Panc1 (cell line): ENCODE measurements at regions not wholly inside any gene's neighbourhood (a gene's known extent, or its start where the extent isn't known, plus 50 kb on each side); places are given as distances from the start of the nearest gene placed in this dataset.

Experiments
- ATAC-seq: fragments of 200-7000 bp; cut with Tn5 transposase; 2 replicates; pipeline ENCODE4 v1.9.1; 2020; ENCODE audit warnings: mild to moderate bottlenecking, moderate library complexity
- BruUV-seq: library from RNA; stranded (reverse); fragments of 400-500 nt; replicated peaks from 2 replicates; lab custom pipeline; 2021; lab: Mats Ljungman, UMichigan
- CTCF ChIA-PET: fragments of 300-600 bp; sonication (Branson Sonifier 250); formaldehyde crosslinking; loops from one replicate; lab custom pipeline; 2022; ENCODE audit warnings: antibody characterized with exemption; lab: Charles Lee
- POLR2A ChIA-PET: fragments of 300-600 bp; sonication (Branson Sonifier 250); formaldehyde crosslinking; loops from one replicate; lab custom pipeline; 2022; ENCODE audit warnings: antibody characterized with exemption; lab: Charles Lee
- DNase-seq: peaks from one replicate; pipeline ENCODE4 v3.0.0-alpha.2; 2010; ENCODE audit warnings: low read depth, low spot score
- H3K27ac ChIP-seq: 2 replicates; pipeline ENCODE4 v1.5.1; 2011; ENCODE audit warnings: mild to moderate bottlenecking, low read length, inconsistent platforms
- H3K27me3 ChIP-seq: fragments of 200-500 bp; sonication (Bioruptor generic); 2 replicates; pipeline ENCODE4 v1.6.0; 2014; ENCODE audit warnings: low read length, inconsistent platforms; ENCODE audit not compliant: control insufficient read depth, insufficient read depth
- H3K36me3 ChIP-seq: fragments of 200-500 bp; sonication (Bioruptor generic); 2 replicates; pipeline ENCODE4 v1.5.1; 2014; ENCODE audit warnings: inconsistent platforms, mild to moderate bottlenecking, low read length, moderate library complexity; ENCODE audit not compliant: control insufficient read depth, insufficient read depth
- H3K4me1 ChIP-seq: 2 replicates; pipeline ENCODE4 v1.5.1; 2011; ENCODE audit warnings: inconsistent platforms, mild to moderate bottlenecking, low read length, moderate library complexity; ENCODE audit not compliant: control insufficient read depth, insufficient read depth
- H3K4me3 ChIP-seq, 2 experiments: 2 replicates each; pipeline ENCODE4 v1.5.1; 2011 to 2012; ENCODE audit warnings: low read depth in 2 of 2, low read length in 2 of 2, mild to moderate bottlenecking in 2 of 2, inconsistent platforms in 1 of 2, moderate library complexity in 1 of 2
- H3K9me3 ChIP-seq: fragments of 200-500 bp; sonication (Bioruptor generic); 2 replicates; pipeline ENCODE4 v1.5.1; 2014; ENCODE audit warnings: low read depth, mild to moderate bottlenecking, inconsistent platforms, low read length, moderate library complexity; ENCODE audit not compliant: control insufficient read depth, insufficient read depth
- CTCF ChIP-seq: fragments of 450-650 bp; IDR thresholded peaks from 2 replicates; pipeline ENCODE4 v1.5.1; 2017; ENCODE audit warnings: mild to moderate bottlenecking
- POLR2AphosphoS5 ChIP-seq: IDR thresholded peaks from 2 replicates; pipeline ENCODE4 v1.6.1; 2012; ENCODE audit warnings: mild to moderate bottlenecking, low read depth, low read length, moderate library complexity
- REST ChIP-seq, 2 experiments: IDR thresholded peaks; 2 replicates each; pipeline ENCODE4 v1.6.1; 2011 to 2012; ENCODE audit warnings: low read depth in 2 of 2, control low read depth in 1 of 2, low read length in 1 of 2, mild to moderate bottlenecking in 1 of 2, moderate library complexity in 1 of 2; ENCODE audit not compliant: insufficient read depth in 1 of 2
- SIN3A ChIP-seq: IDR thresholded peaks from 2 replicates; pipeline ENCODE4 v1.6.1; 2012; ENCODE audit warnings: low read depth, mild to moderate bottlenecking, low read length, moderate library complexity, borderline replicate concordance; ENCODE audit not compliant: insufficient read depth
- TCF7L2 ChIP-seq: IDR thresholded peaks from 2 replicates; pipeline ENCODE4 v1.6.1; 2011; ENCODE audit warnings: mild to moderate bottlenecking, low read depth, low read length, inconsistent platforms
- in situ Hi-C: cut with HindIII; loops from 2 replicates; pipeline ENCODE4 v1.10.0; 2016; ENCODE audit warnings: low sequenced_read_pairs, low pct_unique_long_range_greater_than_20kb
- intact Hi-C: fragments of 100-400 bp; cut with micrococcal nuclease; formaldehyde crosslinking; loops from one replicate; pipeline ENCODE4 v1.10.0; 2022; ENCODE audit not compliant: unreplicated experiment

GRCh38 chrX:83022020-83022419, 486.1 kb upstream of the POU3F4 start:
- H3K4me1 ChIP-seq = no peaks in the 10 kb centered on the region
- TF ChIP-seq CTCF (no peak), POLR2AphosphoS5 (no peak), REST (IDR thresholded peaks at IDR 0.05; ENCODE audit: insufficient read depth in 1 of 2, low read depth in 2 of 2, low read length in 1 of 2) (no peak), SIN3A (no peak), TCF7L2 (no peak)
- no peaks in the 10 kb centered on the region for H3K36me3 ChIP-seq
- no peaks in the 10 kb centered on the region for H3K27me3 ChIP-seq
- ChIA-PET CTCF (no interaction called here), POLR2A (no interaction called here)
- DNase-seq (no peak), ATAC-seq (no peak)
- intact Hi-C loops = no loop called here
- H3K4me3 ChIP-seq = no peak overlapping the region
- peaks cover 8% of the 10 kb centered on the region; the same call in 1 of the 2 replicates for H3K9me3 ChIP-seq
- H3K27ac ChIP-seq = no peak overlapping the region
- no TSS peak for BruUV-seq
- in situ Hi-C loops = no loop called here
